Activated naive CD4-positive, alpha-beta T cell treated with Interleukin-2 at 50 U/mL for 16 hours (primary cell): ENCODE measurements at regions not wholly inside any gene's neighbourhood (a gene's known extent, or its start where the extent isn't known, plus 50 kb on each side); places are given as distances from the start of the nearest gene placed in this dataset.
"Not testable (repeated sequence)": the region's sequence is repeated elsewhere in the genome, so short reads cannot be mapped to it uniquely, and the experiment has no call there.

Source experiments
- DNase-seq: peaks from one replicate; pipeline ENCODE4 v3.0.0-alpha.2; 2020

DNA sequence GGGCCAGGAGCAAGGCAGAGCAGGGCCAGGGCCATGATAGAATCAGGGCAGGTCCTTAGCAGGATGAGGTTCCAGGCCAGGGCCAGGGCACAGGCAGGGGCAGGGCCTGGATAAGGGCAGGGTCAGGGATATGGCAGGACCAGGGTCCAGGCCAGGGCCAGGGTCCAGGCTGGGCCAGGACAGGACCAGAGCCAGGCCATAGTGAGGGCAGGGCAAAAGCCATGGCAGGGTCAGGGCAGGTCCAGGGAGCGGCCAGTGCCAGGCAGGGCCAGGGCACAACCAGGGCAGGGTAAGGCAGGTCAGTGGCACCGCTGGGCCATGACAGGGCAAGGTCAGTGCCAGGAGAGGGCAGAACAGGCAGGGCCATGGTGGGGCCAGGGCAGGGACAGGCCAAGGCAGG, 152.2 kb downstream of the LIPI start:
- no peak for DNase-seq

DNA sequence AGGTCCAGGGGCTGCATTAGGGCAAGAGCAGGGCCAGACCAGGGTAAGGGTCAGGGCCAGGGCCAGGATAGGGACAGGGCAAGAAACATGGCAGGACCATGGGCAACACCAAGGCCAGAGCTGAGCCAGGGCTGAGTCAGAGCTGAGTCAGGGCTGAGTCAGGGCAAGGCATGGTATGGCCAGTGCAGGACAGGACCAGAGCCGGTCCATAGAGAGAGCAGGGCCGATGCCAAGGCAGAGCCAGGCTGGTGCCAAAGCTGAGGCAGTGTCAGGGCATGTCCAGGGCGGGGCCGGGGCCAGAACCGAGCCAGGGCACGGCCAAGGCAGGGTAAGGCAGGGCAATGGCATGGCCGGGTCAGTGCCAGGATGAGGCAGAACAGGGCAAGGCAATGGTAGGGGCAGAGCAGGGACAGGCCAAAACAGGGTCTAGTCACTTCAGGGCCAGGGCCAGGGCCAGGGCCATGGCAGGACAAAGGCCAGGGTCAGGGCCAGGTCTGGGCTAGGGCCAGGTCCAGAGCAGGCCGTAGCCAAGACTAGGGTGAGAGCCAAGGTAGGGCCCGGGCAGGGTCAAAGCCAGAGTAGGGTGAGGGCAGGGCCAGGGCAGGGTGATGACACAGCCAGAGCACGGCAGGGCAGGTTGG, 152.8 kb downstream of the LIPI start:
- not testable (repeated sequence) for DNase-seq

DNA sequence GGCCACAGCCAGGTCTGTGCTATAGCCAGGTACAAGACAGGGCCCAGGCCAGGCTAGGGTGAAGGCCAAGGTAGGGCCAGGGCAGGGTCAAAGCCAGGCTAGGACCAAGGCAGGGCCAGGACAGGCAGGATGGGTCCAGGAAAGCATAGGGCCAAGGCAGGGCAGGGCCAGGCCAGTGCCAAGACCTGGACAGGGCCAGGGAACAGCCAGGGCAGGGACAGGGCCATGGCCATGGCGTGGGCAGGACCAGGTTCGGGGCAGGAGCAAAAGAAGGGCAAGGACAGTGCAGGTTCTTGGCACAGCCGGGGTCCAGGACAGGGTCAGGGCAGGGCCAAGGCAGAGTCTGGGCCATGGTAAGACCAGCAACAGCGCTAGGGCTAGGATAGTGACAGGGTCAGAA, 153.4 kb downstream of the LIPI start:
- no peak for DNase-seq

DNA sequence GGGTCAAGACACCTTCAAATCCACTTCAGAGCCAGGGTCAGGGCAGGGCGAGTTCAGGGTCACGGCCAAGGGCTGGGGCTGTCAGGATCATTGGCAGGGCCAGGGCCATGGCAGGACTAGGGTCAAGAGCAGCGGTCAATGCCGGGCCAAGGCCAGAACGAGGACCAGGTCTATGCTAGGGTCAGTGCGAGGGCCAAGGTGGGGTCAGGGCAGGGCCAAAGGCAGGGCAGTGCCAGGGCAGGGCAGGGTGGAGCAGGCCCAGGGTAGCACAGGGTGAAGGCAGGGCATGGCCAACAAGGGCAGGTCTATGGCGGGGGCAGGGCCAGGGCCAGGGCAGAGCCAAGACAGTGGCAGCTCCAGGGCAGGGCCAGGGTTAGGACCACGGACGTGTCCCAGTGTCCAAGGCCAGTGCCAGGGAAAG, 154.0 kb downstream of the LIPI start:
- DNase-seq, result no peak

DNA sequence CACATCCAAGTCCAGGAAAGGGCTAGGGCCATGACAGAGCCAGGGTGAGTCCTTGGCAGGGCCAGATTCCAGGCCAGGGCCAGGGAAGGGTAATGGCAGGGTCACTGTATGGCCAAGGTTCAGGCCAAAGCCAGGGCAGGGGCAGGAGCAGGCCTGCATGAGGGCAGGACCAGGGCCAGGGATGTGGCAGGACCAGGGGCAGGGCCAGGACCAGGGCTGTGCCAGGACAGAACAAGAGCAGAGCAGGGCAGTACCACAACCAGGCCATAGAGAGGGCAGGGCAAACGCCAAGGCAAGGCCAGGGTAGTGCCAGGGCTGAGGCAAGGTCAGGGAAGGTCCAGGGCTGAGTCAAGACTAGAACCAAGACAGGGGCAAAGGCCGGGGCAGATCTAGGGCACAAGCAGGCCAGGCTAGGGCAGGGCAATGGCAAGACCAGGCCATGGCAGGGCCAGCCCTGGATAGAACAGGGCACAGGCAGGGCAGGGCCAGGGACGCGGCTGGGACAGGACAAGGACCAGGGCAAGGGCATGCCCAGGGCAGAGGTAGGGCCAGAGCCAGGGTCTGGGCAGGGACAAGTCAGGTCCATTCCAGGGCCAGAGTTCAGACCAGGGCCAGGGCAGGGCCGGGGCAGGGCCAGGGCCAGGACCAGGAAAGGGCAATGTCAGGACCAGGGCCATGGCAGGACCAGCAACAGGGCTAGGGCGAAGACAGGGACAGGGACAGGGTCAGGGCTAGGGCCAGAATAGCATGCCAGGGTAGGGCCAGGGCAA, 154.8 kb downstream of the LIPI start:
- DNase-seq, result not testable (repeated sequence)

DNA sequence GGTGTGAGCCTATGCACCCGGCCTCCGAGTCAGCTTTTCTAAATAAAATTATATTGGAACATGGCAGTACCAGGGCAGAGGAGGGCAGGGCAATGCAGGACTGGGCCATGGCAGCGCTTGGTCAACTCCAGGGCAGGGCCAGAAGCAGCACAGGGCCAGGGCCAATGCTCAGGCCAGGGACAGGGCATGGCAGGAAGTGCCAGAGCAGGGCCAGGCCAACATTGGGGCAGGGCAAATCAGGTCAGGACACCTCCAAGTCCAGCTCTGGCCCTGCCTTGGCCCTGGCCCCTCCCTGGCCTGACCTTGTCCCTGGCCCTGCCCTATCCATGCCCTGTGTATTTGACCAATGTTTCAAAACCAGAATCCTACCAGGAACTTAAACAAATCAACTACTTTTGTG, 156.1 kb downstream of the LIPI start:
- no peak for DNase-seq

DNA sequence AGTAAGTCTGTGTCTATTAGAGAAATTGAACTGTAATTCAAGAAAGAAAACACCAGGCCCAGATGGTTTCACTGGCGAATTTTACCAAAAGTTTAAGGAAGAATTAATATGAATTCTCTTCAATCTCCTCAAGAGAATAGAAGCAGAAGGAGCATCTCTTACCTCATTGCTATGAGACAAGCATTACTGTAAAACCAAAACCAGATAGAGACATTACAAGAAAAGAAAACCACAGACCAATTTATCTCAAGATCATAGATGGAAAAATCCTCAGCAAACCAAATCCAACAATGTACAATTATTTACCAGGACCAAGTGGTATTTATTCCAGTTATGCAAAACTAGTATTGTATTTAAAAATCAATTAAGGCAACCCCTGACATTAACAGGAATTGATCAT, 160.6 kb downstream of the LIPI start:
- DNase-seq, result no peak

DNA sequence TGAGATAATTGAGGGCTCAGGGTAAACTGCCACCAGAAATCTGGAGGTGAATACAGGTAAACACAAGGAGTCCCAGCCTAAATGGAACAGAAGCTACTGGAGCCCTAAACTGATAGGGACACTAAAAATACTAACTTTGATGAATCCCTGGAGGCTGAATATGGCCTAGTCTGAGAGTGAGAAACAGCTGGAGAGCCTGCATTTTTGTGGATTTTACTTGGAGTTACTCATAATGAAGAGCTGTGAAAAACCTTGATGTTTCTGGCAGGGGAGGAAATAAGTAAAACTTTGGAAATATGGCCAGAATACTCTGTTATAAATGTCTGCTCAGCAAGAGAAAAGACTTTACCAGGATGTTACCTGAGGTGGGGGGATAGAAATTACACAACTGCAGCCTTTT, 164.4 kb downstream of the LIPI start:
- no peak for DNase-seq

DNA sequence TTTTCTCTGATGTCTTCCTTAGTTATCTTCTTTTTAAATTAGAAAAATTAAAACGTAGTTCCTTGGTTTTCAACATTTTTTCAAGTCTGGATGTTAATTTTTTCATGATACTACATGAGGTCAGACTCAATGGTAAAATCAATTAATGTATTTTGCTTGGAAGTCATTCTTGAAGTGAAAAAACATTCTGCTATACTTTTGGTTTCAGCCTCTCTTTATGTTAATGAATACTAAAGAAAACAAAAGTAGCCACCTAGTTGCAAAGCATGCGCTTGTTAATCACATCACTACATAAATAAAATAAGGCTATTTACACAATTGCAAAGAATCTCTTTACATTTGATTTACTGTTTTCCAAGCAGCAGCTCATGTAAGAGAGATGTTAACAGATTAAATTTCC, 170.4 kb downstream of the LIPI start:
- DNase-seq, result no peak

DNA sequence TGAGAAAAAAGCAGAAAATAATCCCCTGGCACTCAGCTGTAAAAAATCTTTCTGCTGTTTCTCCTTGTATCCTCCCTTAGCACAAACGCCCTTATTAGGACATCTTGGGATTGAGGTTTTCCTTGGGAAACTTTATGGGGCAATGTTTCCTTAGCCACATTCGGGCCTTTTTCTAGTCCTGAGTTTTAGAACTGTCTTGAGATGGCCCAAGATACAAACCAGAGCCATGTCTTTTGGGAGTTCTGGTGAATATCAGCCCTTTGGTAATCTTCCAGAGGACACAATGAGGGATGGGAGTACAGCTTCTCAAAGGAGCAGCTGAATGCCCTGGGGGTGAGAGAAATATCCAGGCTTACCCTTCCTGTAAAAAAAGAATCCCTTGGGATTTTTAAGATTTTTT, 182.1 kb downstream of the LIPI start:
- DNase-seq, result not testable (repeated sequence)

DNA sequence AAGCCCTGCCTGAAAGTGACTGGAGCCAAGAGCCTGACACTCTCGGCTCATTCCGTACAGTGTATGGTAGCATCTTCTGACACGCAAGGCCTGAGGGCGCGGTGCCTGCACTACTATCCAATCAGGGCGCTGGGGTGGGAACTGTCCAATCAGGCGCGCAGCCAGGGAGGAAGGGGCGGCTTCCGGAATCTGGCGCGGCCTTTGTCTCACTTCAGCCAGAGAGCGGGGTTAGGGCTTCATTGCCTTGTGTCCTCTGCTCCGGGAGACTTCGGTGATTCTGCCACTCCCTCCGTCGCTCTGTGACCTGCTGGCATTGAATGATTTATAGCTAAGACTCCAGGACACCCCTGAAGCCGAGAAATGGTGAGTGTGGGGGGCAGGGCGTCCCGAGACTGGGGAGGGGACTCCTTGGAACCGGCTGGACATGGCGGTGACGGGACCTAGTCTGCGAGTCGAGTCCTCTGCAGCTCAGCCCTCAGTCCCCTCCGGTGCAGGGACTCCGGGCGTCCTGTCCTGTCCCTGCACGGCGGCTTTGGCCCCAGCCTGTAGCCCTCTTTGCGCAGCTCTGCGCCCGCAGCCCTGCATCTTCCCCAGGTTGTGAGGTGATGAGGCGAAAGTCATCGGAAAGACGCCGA, 183.4 kb downstream of the LIPI start:
- peak; percentile 87 for DNase-seq

DNA sequence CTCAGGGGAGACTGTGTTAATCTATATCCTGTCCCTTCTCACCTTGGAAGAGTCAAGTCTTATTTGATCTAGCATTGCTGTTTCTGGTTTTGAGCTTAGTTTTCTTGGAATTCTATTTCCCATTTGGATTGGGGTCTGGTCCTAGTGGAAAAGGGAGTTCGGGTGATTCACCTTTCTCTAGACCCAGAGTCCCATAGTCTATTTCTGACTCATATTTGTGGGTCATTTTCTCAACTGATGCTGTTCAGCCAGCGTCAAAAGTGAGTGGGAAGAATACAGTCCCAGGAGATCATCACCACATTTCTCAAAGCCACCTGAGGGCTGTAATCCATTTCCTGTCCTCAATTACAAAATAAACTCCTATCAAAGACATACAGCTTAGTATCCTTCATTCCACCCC, 190.6 kb downstream of the LIPI start:
- not testable (repeated sequence) for DNase-seq

DNA sequence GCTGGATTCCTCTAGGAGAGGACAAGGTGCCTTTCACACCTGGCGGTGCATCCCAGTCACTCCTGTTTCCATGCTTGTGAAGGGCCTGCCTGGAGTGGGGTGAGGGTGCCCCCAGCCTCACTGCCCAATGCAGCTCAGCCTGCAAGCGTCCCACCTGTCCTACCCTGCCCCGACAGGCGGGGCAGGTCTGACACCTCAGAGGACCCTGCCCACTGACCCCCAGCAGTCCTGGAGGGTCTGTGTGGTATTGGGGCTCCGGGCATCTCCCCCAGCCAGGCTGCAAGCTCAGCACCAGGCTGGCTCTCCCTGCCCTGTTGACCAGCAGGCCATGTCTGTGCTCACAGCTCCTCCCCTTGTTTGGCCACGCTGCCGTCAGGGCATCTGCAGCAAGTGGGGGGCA, 194.9 kb downstream of the LIPI start:
- DNase-seq, result not testable (repeated sequence)

DNA sequence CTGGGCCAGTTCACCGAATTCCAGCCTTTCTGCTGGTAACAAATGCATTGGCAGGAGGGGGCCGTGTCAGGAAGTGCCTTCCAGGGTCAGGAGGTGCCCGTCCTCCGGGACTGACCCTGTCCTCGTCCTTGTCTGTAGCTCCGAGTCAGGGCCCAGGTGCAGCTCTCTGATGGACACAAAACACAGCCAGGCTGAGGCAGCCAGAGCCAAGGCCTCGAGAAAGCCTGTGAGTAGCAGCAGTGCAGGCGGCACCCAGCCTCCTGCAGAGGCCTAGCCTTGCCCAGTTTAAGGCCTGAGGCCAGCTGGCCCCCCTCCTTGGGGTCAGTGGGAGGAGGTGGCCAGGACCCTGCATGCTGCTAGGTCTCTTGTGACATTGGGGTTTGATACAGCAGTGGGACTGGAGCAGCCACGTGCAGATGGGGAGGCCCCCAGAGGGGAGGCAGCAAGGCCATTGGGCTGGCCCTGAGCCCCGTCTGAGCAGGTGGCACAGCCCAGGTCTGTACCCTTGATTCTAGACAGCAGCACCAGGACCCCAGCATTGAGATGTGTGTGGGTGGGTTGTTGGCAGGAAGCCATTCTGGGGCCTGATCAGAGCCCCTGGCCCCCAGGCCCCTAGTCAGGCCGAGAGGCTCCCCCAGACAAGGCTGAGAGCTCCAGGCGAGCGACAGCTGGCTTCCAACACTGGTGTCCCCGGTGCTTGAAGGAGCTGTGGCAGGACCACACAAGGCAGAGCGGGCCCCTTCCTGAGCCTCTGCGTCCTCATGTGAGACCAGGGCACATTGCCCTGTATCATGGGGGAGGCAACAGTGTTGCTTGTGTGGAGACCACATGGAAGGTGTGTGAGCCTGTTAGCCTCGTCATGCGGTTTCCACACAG, 196.9 kb downstream of the LIPI start:
- not testable (repeated sequence) for DNase-seq

DNA sequence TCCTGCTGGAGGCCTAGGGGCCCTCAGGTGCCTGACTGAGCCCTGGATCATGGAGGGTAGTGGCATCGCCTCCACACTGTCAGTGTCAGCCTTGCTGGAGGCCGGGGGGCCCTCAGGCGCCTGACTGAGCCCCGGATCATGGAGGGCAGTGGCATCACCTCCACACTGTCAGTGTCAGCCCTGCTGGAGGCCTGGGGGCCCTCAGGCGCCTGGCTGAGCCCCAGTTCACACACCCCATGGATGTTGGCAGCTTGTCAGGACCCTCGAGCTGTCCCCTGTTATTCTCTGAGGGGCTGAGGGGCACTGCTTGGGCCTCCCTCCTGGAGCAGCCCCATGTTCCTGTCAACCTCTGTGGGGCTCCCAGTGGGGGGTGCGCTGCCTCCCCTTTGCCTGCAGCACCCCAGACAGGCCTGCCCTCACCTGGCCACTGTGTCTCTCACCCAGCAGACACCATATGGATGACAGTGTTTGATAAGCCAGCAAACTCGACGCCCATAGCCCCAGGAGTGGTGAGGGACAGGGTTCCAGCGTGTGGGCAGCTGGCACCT, 197.6 kb downstream of the LIPI start:
- no peak for DNase-seq

DNA sequence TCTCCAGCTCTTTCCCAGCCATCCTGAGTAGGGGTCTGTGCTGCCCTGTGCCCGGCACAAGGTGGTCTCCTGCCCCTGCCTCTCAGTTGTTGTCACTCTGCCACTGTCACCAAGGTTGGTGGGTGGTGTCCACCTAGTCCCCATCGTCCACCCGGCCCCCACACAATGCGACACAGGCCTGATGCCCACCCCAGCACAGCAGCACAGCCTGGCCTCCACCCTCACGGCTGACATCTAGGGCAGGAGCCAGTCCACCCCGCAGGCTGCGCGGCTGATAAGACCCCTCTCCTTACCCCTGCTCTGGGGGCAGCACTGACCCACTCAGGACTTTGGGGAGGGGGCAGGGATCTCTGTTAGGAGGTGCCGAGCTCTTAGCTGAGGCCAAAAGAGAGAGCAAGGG, 198.3 kb downstream of the LIPI start:
- DNase-seq, result no peak

DNA sequence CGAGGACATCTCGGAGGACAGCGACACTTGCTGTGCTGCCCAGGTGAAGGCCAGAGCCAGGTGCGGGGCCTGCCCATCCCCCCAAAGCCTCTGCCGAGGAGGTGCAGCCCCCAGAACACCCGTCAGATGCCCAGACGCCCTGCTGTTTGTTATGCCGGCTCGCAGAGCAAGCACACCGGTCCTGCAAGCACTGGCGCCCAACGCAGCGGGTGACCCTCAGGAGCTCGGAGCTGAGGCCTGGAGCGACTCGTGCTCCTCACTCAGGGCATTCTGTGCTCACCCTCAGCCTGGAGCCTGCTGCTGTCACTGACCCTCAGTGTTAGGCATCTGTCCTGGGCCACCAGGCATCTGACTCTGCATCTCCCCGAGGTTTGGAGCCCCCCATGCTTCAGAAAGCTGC, 199.0 kb downstream of the LIPI start:
- not testable (repeated sequence) for DNase-seq

DNA sequence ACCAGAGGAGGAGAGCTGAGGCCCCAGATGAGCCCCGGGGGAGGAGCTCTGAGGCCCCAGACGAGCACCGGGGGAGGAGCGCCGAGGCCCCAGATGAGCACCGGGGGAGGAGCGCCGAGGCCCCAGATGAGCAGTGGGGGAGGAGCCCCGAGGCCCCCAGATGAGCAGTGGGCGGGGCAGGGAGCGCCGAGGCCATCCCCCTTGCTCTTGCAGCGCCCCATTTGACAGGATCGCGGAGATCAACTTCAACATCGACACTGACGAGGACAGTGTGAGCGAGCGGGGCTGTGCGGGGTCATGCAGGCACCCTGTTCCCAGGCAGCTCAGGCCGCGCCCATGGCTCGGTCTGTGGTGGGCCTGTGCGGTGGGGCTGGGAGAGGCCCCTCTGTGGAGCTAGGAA, 199.6 kb downstream of the LIPI start:
- DNase-seq, result not testable (repeated sequence)

DNA sequence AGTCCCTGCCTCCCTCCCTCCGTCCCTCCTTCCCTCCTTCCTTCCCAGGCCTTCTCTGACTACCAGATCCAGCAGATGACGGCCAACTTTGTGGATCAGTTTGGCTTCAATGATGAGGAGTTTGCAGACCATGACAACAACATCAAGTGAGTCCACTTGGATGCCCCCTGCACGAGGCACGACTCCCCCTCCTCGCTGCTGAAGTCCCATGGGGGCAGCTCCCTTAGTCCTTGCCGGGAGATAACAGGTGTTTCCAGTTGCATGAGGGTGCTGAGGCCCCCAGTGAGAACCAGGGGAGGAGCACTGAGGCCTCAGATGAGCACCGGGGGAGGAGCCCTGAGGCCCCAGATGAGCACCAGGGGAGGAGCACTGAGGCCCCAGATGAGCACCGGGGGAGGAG, 200.0 kb downstream of the LIPI start:
- no peak for DNase-seq

DNA sequence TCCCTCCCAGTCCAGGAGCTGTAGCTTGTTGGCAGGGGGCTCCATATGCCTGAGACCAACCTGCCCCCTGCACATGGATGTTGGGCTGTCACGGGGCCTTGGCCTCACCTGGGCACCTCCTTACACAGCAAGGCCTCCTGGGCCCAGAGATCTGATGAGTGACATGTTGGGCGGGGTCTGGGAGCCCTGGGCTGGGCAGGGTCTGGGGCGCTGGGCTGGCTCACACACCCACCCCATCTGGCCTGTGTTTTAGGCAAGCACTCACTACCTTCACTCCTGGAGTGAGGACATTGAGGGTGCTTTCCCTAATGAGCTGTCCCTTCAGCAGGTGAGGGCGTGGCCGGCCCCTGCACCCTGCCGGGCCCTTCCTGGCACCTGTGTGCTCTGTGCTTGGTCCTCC, 200.8 kb downstream of the LIPI start:
- not testable (repeated sequence) for DNase-seq

DNA sequence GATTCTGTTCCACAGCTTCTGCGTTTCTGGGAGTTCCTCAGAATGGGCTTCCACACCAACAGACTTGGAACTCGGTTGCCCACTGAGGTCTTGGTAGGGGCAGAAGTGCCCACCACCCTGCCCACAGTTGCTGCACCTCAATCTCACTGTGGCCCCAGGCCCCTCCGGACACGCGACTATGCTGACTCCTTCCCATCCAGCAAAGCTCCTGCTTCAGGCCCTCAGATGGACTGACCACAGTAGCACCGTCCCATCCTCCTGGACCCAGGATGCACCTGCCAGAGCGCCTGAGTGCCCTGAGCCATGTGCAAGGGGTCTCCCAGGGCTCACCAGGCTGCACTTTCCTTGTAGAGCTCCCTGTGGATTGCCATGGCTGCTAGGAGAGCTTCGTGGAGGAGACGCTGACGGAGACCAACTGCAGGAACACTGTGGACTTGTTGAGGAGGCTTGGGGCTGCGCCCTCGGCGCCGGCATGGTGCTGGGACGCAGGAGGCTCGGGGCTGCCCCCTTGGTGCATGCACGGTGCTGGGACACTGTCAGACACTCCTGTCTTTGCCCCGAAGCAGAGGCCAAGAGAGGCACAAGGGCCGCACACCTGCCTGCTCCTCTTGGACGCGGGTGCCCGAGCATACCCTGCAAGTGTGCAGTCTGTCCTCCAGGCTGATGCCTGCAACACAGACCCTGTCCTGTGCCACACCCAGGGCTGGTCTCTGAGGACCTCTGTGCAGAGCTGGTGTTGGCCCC, 201.3 kb downstream of the LIPI start:
- DNase-seq, result not testable (repeated sequence)

DNA sequence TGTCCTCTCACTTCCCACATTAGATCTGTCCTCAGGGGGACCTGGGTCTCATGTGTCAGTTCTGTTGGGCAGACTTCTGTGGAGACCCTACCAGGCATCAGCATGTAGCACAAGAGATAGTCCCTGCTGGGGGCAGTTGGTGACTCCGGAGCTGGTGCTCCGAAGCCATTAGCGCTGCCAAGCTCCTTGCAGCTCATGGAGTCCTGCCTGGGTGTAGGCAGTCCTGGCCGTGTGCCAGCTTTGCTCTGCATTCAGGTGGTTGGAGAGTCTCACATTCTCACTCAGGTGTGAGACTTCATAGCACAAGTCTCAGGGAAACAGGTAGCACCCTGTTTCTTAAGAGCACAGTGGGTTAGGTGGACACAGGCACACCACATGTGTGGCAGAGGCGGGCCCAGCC, 202.3 kb downstream of the LIPI start:
- not testable (repeated sequence) for DNase-seq
